ENCODE measurements at regions not wholly inside any gene's neighbourhood (a gene's known extent, or its start where the extent isn't known, plus 50 kb on each side); places are given as distances from the start of the nearest gene placed in this dataset.

DNA sequence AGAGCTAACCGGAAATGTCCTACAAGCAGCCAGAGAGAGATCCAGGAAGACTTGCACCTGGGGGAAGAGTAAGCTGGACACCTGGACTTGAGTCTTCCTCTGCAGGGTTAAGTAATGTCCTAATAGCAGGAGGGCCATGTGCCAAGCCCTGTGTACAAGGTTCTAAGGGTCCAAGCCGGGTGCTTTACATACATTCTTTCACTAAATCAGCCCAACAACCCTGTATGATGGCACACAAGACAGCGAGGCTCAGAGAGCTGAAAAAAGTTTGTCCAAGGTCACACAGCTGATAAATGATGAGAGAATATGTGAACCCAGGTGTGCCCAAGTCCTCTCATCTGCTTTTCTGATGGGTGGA, 215.1 kb upstream of the CDYL start:
- TF ChIP-seq POLR2AphosphoS5 (IDR thresholded peaks at IDR 0.05; ENCODE audit: borderline replicate concordance, low read depth, low read length) = no peak
- no peak for TF ChIP-seq EZH2 (IDR thresholded peaks at IDR 0.05)
- TF ChIP-seq FOXP2 (optimal IDR thresholded peaks at IDR 0.05; ENCODE audit: control extremely low read depth, extremely low read length, insufficient read depth) = no peak

All from SK-N-MC (cell line).